Suprapubic skin (tissue), 3 donors: ENCODE measurements at regions not wholly inside any gene's neighbourhood (a gene's known extent, or its start where the extent isn't known, plus 50 kb on each side); places are given as distances from the start of the nearest gene placed in this dataset.

Source experiments
- POLR2AphosphoS5 ChIP-seq, 3 donors: sonication (generic); formaldehyde crosslinking; IDR thresholded peaks; one replicate each; pipeline ENCODE4 v1.6.1; 2017; ENCODE audit warnings: antibody characterized with exemption in 3 of 3
- TF ChIP-seq, protein P1 (sequence below), 2 donors: fragments of 200-600 bp in 1 of 2; fragments of 450-650 bp in 1 of 2; sonication (generic) in 1 of 2; IDR thresholded peaks; one replicate each; pipeline ENCODE4 v1.5.1; 2016 to 2019; ENCODE audit warnings: antibody characterized with exemption in 2 of 2, mild to moderate bottlenecking in 1 of 2, moderate library complexity in 1 of 2

GRCh38 chr13:58946274-58946673 lies 1217.5 kb downstream of the DIAPH3 start:
- no peak for TF ChIP-seq POLR2AphosphoS5 (IDR thresholded peaks at IDR 0.05)
- TF ChIP-seq, protein P1, sequence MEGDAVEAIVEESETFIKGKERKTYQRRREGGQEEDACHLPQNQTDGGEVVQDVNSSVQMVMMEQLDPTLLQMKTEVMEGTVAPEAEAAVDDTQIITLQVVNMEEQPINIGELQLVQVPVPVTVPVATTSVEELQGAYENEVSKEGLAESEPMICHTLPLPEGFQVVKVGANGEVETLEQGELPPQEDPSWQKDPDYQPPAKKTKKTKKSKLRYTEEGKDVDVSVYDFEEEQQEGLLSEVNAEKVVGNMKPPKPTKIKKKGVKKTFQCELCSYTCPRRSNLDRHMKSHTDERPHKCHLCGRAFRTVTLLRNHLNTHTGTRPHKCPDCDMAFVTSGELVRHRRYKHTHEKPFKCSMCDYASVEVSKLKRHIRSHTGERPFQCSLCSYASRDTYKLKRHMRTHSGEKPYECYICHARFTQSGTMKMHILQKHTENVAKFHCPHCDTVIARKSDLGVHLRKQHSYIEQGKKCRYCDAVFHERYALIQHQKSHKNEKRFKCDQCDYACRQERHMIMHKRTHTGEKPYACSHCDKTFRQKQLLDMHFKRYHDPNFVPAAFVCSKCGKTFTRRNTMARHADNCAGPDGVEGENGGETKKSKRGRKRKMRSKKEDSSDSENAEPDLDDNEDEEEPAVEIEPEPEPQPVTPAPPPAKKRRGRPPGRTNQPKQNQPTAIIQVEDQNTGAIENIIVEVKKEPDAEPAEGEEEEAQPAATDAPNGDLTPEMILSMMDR (IDR thresholded peaks at IDR 0.05) = no peak
